H9 (cell line): ENCODE measurements at regions not wholly inside any gene's neighbourhood (a gene's known extent, or its start where the extent isn't known, plus 50 kb on each side); places are given as distances from the start of the nearest gene placed in this dataset.
A peak's percentile ranks its signal among the peaks of the same experiment; 100 is the strongest.

ENCODE experiments used
- DNase-seq: peaks from one replicate; pipeline ENCODE4 v3.0.0-alpha.2; 2017
- H2AFZ ChIP-seq: one replicate; pipeline ENCODE4 v1.6.1; 2013; ENCODE audit warnings: mild to moderate bottlenecking, low read length, control low read depth, moderate library complexity
- H2AK5ac ChIP-seq: 2 replicates; pipeline ENCODE4 v1.6.1; 2013; ENCODE audit warnings: low read length, control low read depth, mixed read lengths; ENCODE audit not compliant: insufficient read length
- H2BK120ac ChIP-seq: one replicate; pipeline ENCODE4 v1.6.1; 2013; ENCODE audit warnings: low read depth, mild to moderate bottlenecking, low read length, control low read depth, inconsistent platforms; ENCODE audit not compliant: poor library complexity, severe bottlenecking
- H2BK12ac ChIP-seq: 2 replicates; pipeline ENCODE4 v1.6.1; 2013; ENCODE audit warnings: low read length, control low read depth, mixed read lengths, low read depth; ENCODE audit not compliant: insufficient read length
- H2BK15ac ChIP-seq: 2 replicates; pipeline ENCODE4 v1.6.1; 2013; ENCODE audit warnings: low read depth, low read length, control low read depth
- H2BK20ac ChIP-seq: one replicate; pipeline ENCODE4 v1.6.1; 2013; ENCODE audit warnings: low read depth, mild to moderate bottlenecking, low read length, control low read depth, inconsistent platforms; ENCODE audit not compliant: poor library complexity, severe bottlenecking
- H2BK5ac ChIP-seq: 2 replicates; pipeline ENCODE4 v1.6.1; 2013; ENCODE audit warnings: low read length, control low read depth, mixed read lengths; ENCODE audit not compliant: insufficient read length
- H3K14ac ChIP-seq: 2 replicates; pipeline ENCODE4 v1.6.1; 2013; ENCODE audit warnings: low read length, control low read depth; ENCODE audit not compliant: insufficient read depth
- H3K18ac ChIP-seq: 2 replicates; pipeline ENCODE4 v1.6.1; 2013; ENCODE audit warnings: low read depth, mild to moderate bottlenecking, mixed read lengths, low read length, control low read depth; ENCODE audit not compliant: insufficient read length
- H3K23ac ChIP-seq: 2 replicates; pipeline ENCODE4 v1.6.1; 2013; ENCODE audit warnings: low read length, control low read depth, mixed read lengths, low read depth; ENCODE audit not compliant: insufficient read length
- H3K23me2 ChIP-seq: 2 replicates; pipeline ENCODE4 v1.6.1; 2013; ENCODE audit warnings: low read depth, mild to moderate bottlenecking, mixed read lengths, low read length, control low read depth; ENCODE audit not compliant: insufficient read length, poor library complexity, severe bottlenecking
- H3K27ac ChIP-seq: 2 replicates; pipeline ENCODE4 v1.5.1; 2013; ENCODE audit warnings: low read length, control low read depth, mixed read lengths, low read depth; ENCODE audit not compliant: insufficient read length
- H3K27me3 ChIP-seq: 2 replicates; pipeline ENCODE4 v1.6.1; 2013; ENCODE audit warnings: low read length, control low read depth, inconsistent platforms; ENCODE audit not compliant: insufficient read depth
- H3K4ac ChIP-seq: 2 replicates; pipeline ENCODE4 v1.6.1; 2013; ENCODE audit warnings: low read depth, mild to moderate bottlenecking, control low read depth, inconsistent platforms, low read length, moderate library complexity
- H3K4me1 ChIP-seq: 2 replicates; pipeline ENCODE4 v1.6.1; 2013; ENCODE audit warnings: low read length, control low read depth, inconsistent platforms; ENCODE audit not compliant: insufficient read depth
- H3K4me2 ChIP-seq: 2 replicates; pipeline ENCODE4 v1.6.1; 2013; ENCODE audit warnings: low read length, control low read depth, mixed read lengths; ENCODE audit not compliant: insufficient read length, insufficient read depth
- H3K56ac ChIP-seq: 2 replicates; pipeline ENCODE4 v1.6.1; 2013; ENCODE audit warnings: low read depth, mild to moderate bottlenecking, mixed read lengths, low read length, control low read depth; ENCODE audit not compliant: insufficient read length
- H3K79me1 ChIP-seq: 2 replicates; pipeline ENCODE4 v1.6.1; 2013; ENCODE audit warnings: low read depth, mild to moderate bottlenecking, moderate library complexity, low read length, control low read depth, inconsistent platforms; ENCODE audit not compliant: insufficient read depth, poor library complexity, severe bottlenecking
- H3K79me2 ChIP-seq: 2 replicates; pipeline ENCODE4 v1.6.1; 2013; ENCODE audit warnings: low read length, control low read depth, inconsistent platforms; ENCODE audit not compliant: insufficient read depth
- H3K9ac ChIP-seq: 2 replicates; pipeline ENCODE4 v1.6.1; 2013; ENCODE audit warnings: low read length, control low read depth, mixed read lengths; ENCODE audit not compliant: insufficient read length; ENCODE audit errors: extremely low read depth
- H3K9me3 ChIP-seq: one replicate; pipeline ENCODE4 v1.6.1; 2013; ENCODE audit warnings: low read depth, low read length, inconsistent platforms; ENCODE audit not compliant: control insufficient read depth
- H3T11ph ChIP-seq: one replicate; pipeline ENCODE4 v1.6.1; 2013; ENCODE audit warnings: mild to moderate bottlenecking, low read length, control low read depth, inconsistent platforms
- H4K20me1 ChIP-seq: one replicate; pipeline ENCODE4 v1.6.1; 2013; ENCODE audit not compliant: control insufficient read depth, insufficient read length, insufficient read depth
- H4K5ac ChIP-seq: 2 replicates; pipeline ENCODE4 v1.6.1; 2013; ENCODE audit warnings: low read depth, mild to moderate bottlenecking, mixed read lengths, low read length, control low read depth; ENCODE audit not compliant: insufficient read length
- H4K8ac ChIP-seq: replicated peaks from 2 replicates; pipeline ENCODE4 v1.6.1; 2013; ENCODE audit warnings: low read length, control low read depth, mixed read lengths, low read depth; ENCODE audit not compliant: insufficient read length
- H4K91ac ChIP-seq: 2 replicates; pipeline ENCODE4 v1.6.1; 2013; ENCODE audit warnings: low read depth, mild to moderate bottlenecking, moderate library complexity, mixed read lengths, low read length, control low read depth; ENCODE audit not compliant: insufficient read length
- H3K27ac Mint-ChIP-seq, 3 experiments: 2 replicates in 2 of 3; 3 replicates in 1 of 3; pipeline ENCODE4 v1.8.0; 2020 to 2021; ENCODE audit warnings: mixed read lengths in 3 of 3, mild to moderate bottlenecking in 1 of 3, moderate library complexity in 1 of 3
- H3K27me3 Mint-ChIP-seq: 2 replicates; pipeline ENCODE4 v1.8.0; 2021; ENCODE audit warnings: low read depth, mild to moderate bottlenecking, moderate library complexity, mixed read lengths
- H3K36me3 Mint-ChIP-seq, 3 experiments: 2 replicates in 2 of 3; 3 replicates in 1 of 3; pipeline ENCODE4 v1.8.0; 2020 to 2021; ENCODE audit warnings: low read depth in 3 of 3, mixed read lengths in 3 of 3; ENCODE audit not compliant: insufficient read depth in 1 of 3
- H3K4me1 Mint-ChIP-seq, 2 experiments: 2 replicates each; pipeline ENCODE4 v1.8.0; 2020; ENCODE audit warnings: mixed read lengths in 2 of 2
- H3K4me3 Mint-ChIP-seq, 2 experiments: 2 replicates in 1 of 2; 3 replicates in 1 of 2; pipeline ENCODE4 v1.8.0; 2020 to 2021; ENCODE audit warnings: mild to moderate bottlenecking in 2 of 2, mixed read lengths in 2 of 2, moderate library complexity in 1 of 2
- H3K9me3 Mint-ChIP-seq, 2 experiments: 2 replicates in 1 of 2; 3 replicates in 1 of 2; pipeline ENCODE4 v1.8.0; 2020; ENCODE audit warnings: mild to moderate bottlenecking in 2 of 2, mixed read lengths in 2 of 2, moderate library complexity in 1 of 2
- CTCF ChIP-seq: fragments of 200-600 bp; sonication (generic); conservative IDR thresholded peaks from 3 replicates; pipeline ENCODE4 v1.8.0; 2021; ENCODE audit warnings: antibody characterized with exemption, mild to moderate bottlenecking
- WGBS: extraction: QIAGEN DNeasy Blood & Tissue Kit; methylation state at CpG from one replicate; pipeline ENCODE4 v1.1.7; 2013; ENCODE audit warnings: missing lambda C conversion rate, low lambda C conversion rate, mixed read lengths; ENCODE audit not compliant: insufficient read length; ENCODE audit errors: extremely low coverage; 5-methylcytosine and 5-hydroxymethylcytosine counted together

GRCh38 chr1:22216210-22216883 is 73.5 kb upstream of the WNT4 start:
- Mint-ChIP-seq H3K27ac (no peak overlapping the region), H3K36me3 (no peaks in the 10 kb centered on the region), H3K4me1 (peaks cover 6 to 21% of the 10 kb centered on the region in 2 experiments), H3K4me3 (no peak overlapping the region), H3K27me3 (peaks cover 16% of the 10 kb centered on the region), H3K9me3 (no peaks in the 10 kb centered on the region)
- Histone ChIP-seq H2BK120ac (no peak overlapping the region), H3K4ac (no peak overlapping the region), H3K14ac (no peak overlapping the region), H3K56ac (no peak overlapping the region), H3T11ph (no peak overlapping the region), H3K9ac (no peak overlapping the region), H4K20me1 (no peaks in the 10 kb centered on the region), H4K8ac (no peak overlapping the region), H2BK20ac (no peak overlapping the region), H2BK15ac (no peak overlapping the region), H2BK12ac (no peak overlapping the region), H2AK5ac (no peak overlapping the region), H3K79me1 (no peaks in the 10 kb centered on the region), H3K27ac (no peak overlapping the region), H3K23me2 (no peaks in the 10 kb centered on the region), H3K27me3 (no peaks in the 10 kb centered on the region), H3K18ac (no peak overlapping the region), H3K4me2 (no peak overlapping the region), H2AFZ (no peak overlapping the region), H4K5ac (no peak overlapping the region), H3K79me2 (no peaks in the 10 kb centered on the region), H3K9me3 (no peaks in the 10 kb centered on the region), H4K91ac (no peak overlapping the region), H3K4me1 (no peaks in the 10 kb centered on the region), H2BK5ac (no peak overlapping the region), H3K23ac (no peak overlapping the region)
- TF ChIP-seq CTCF, result no peak
- peak; percentile 32 for DNase-seq
- no CpG with 5 or more reads among the region's 12 CpGs for WGBS
